GM06990 (cell line): ENCODE measurements at regions not wholly inside any gene's neighbourhood (a gene's known extent, or its start where the extent isn't known, plus 50 kb on each side); places are given as distances from the start of the nearest gene placed in this dataset.
"Not testable (repeated sequence)": the region's sequence is repeated elsewhere in the genome, so short reads cannot be mapped to it uniquely, and the experiment has no call there.

ENCODE experiments used
- DNase-seq: peaks from one replicate; pipeline ENCODE4 v3.0.0-alpha.2; 2011; ENCODE audit not compliant: insufficient read length; ENCODE audit errors: extremely low read depth
- H3K27me3 ChIP-seq: replicated peaks from 2 replicates; pipeline ENCODE4 v1.6.0; 2011; ENCODE audit warnings: low read length; ENCODE audit not compliant: control insufficient read depth, insufficient read depth
- H3K36me3 ChIP-seq: 2 replicates; pipeline ENCODE4 v1.5.1; 2011; ENCODE audit warnings: low read length; ENCODE audit not compliant: control insufficient read depth, insufficient read depth
- H3K4me3 ChIP-seq: replicated peaks from 2 replicates; pipeline ENCODE4 v1.5.1; 2011; ENCODE audit warnings: low read depth, mild to moderate bottlenecking, control low read depth, low read length
- CTCF ChIP-seq: IDR thresholded peaks from 2 replicates; pipeline ENCODE4 v1.5.1; 2011; ENCODE audit warnings: low read length, control low read depth, mild to moderate bottlenecking, inconsistent platforms; ENCODE audit not compliant: insufficient read depth, poor library complexity, severe bottlenecking

- Histone ChIP-seq H3K36me3 (no peaks in the 10 kb centered on the region), H3K27me3 (no peaks in the 10 kb centered on the region), H3K4me3 (no peak overlapping the region)
- DNase-seq: no peak
- TF ChIP-seq CTCF: no peak
Measured at GRCh38 chr1:194857413-194857812, 1671.0 kb upstream of the B3GALT2 start.

- H3K27me3 ChIP-seq: no peaks in the 10 kb centered on the region
- no peak overlapping the region for H3K4me3 ChIP-seq
- DNase-seq: no peak
- no peaks in the 10 kb centered on the region for H3K36me3 ChIP-seq
- TF ChIP-seq CTCF: no peak
Measured at GRCh38 chr1:194848846-194849245, 1662.4 kb upstream of the B3GALT2 start.

GRCh38 chr1:194846488-194846887 is 1660.1 kb upstream of the B3GALT2 start:
- DNase-seq: no peak
- Histone ChIP-seq H3K27me3 (no peaks in the 10 kb centered on the region), H3K36me3 (no peaks in the 10 kb centered on the region), H3K4me3 (no peak overlapping the region)
- TF ChIP-seq CTCF: no peak

DNA sequence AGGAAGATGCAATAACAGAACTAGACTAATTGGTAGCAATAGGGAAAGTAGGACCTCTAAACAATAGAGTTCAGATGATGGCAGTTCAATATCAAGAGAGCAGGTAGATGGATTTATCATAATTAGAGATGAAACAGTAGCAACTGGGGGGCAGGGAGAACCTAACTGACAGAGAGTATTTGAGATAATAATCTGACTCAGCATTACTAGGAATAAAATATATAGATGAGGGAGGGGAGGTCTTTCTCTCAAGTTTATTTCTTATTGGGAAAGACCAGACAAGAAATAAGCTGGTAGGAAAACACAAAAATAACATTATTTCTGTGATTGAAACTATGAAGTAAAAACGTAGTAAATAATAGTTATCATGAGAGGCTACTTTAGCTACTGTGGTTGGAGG is 1656.7 kb upstream of the B3GALT2 start:
- Histone ChIP-seq H3K36me3 (no peaks in the 10 kb centered on the region), H3K4me3 (no peak overlapping the region), H3K27me3 (no peaks in the 10 kb centered on the region)
- no peak for TF ChIP-seq CTCF
- DNase-seq: no peak

GRCh38 chr1:194833111-194833510 is 1646.7 kb upstream of the B3GALT2 start:
- no peak for TF ChIP-seq CTCF
- no peaks in the 10 kb centered on the region for H3K27me3 ChIP-seq
- H3K4me3 ChIP-seq: no peak overlapping the region
- no peak for DNase-seq
- H3K36me3 ChIP-seq: no peaks in the 10 kb centered on the region

GRCh38 chr1:194831595-194831994 is 1645.2 kb upstream of the B3GALT2 start:
- H3K36me3 ChIP-seq, H3K27me3 ChIP-seq, DNase-seq, H3K4me3 ChIP-seq: not testable (repeated sequence)

- Histone ChIP-seq H3K36me3 (no peaks in the 10 kb centered on the region), H3K4me3 (no peak overlapping the region), H3K27me3 (no peaks in the 10 kb centered on the region)
- no peak for TF ChIP-seq CTCF
- DNase-seq: no peak
Measured at GRCh38 chr1:194830387-194830786, 1644.0 kb upstream of the B3GALT2 start.
